ENCODE measurements at regions not wholly inside any gene's neighbourhood (a gene's known extent, or its start where the extent isn't known, plus 50 kb on each side); places are given as distances from the start of the nearest gene placed in this dataset.

- no peak for TF ChIP-seq POLR2A (IDR thresholded peaks at IDR 0.05)
- no peak for TF ChIP-seq CTCF (IDR thresholded peaks at IDR 0.05)
Observed at GRCh38 chr3:187536185-187536584, 134.0 kb downstream of the SST start.
